ENCODE measurements at regions not wholly inside any gene's neighbourhood (a gene's known extent, or its start where the extent isn't known, plus 50 kb on each side); places are given as distances from the start of the nearest gene placed in this dataset.

DNA sequence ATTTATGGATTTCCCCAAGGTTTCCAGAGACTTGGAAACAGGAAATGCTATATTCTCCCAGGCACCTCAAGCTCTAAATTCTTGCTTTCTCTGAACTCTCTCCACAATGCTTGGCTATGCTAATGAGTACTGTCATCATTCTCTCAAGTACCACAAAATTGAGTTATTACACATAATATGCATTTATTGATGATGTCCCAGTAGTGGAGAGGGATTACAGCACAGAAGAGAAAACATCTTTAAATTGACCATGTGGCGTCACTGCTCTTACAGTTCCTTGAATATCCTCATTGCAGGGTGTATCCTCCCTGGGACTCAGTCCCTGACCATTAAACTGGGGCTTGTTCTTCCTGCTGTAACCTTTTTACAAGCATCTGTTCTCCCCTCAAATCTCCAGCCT is 681.1 kb upstream of the FANCL start:
- no peak for DNase-seq (ENCODE audit: low read depth)
- TF ChIP-seq, protein P1, sequence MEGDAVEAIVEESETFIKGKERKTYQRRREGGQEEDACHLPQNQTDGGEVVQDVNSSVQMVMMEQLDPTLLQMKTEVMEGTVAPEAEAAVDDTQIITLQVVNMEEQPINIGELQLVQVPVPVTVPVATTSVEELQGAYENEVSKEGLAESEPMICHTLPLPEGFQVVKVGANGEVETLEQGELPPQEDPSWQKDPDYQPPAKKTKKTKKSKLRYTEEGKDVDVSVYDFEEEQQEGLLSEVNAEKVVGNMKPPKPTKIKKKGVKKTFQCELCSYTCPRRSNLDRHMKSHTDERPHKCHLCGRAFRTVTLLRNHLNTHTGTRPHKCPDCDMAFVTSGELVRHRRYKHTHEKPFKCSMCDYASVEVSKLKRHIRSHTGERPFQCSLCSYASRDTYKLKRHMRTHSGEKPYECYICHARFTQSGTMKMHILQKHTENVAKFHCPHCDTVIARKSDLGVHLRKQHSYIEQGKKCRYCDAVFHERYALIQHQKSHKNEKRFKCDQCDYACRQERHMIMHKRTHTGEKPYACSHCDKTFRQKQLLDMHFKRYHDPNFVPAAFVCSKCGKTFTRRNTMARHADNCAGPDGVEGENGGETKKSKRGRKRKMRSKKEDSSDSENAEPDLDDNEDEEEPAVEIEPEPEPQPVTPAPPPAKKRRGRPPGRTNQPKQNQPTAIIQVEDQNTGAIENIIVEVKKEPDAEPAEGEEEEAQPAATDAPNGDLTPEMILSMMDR (IDR thresholded peaks at IDR 0.05; ENCODE audit: control insufficient read depth, extremely low read depth, insufficient read depth): no peak
- no peak overlapping the region for H3K4me3 ChIP-seq (ENCODE audit: low read depth, low read length)

DNA sequence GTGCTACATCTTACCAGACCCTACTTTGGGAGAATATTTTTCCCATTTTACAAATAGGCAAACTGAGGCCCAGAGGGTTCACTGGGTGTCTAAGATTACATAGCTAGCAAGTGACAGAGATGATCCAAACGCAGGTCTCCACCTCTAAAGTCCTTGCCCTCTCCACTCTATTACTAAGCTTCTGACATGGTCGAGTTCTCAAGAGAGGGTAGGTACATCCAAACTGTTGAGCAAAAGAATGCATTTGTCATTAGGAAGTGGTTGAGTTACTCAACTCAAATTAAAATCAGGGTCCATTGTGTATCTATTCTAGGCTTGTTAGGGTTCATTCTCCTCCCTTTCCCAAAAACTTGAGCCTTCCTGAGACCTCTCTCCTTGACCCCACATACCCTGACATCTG is 680.6 kb upstream of the FANCL start:
- H3K4me3 ChIP-seq (ENCODE audit: low read depth, low read length): no peak overlapping the region
- TF ChIP-seq, protein P1 (IDR thresholded peaks at IDR 0.05; ENCODE audit: control insufficient read depth, extremely low read depth, insufficient read depth): no peak
- DNase-seq (ENCODE audit: low read depth): no peak

DNA sequence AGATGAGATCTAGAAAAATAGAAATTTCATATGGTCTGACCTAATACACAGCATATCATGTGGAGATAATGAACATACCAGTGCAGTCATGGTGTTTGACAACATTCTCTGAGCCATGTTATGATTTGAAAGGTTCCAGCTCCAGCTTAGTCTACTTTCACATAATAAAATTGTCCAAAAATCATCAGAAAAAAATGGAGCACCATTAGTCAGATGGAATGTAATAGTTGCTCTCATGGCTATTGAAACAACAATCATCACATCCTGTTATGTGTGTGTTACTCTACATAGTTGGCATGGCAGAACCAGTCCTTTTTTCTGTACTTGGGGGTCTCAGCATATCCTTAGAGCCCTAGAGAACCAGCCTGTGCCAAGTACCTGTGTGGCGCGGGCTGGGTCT is 678.9 kb upstream of the FANCL start:
- no peak overlapping the region for H3K4me3 ChIP-seq (ENCODE audit: low read depth, low read length)
- no peak for DNase-seq (ENCODE audit: low read depth)
- TF ChIP-seq, protein P1 (IDR thresholded peaks at IDR 0.05; ENCODE audit: control insufficient read depth, extremely low read depth, insufficient read depth): no peak

DNA sequence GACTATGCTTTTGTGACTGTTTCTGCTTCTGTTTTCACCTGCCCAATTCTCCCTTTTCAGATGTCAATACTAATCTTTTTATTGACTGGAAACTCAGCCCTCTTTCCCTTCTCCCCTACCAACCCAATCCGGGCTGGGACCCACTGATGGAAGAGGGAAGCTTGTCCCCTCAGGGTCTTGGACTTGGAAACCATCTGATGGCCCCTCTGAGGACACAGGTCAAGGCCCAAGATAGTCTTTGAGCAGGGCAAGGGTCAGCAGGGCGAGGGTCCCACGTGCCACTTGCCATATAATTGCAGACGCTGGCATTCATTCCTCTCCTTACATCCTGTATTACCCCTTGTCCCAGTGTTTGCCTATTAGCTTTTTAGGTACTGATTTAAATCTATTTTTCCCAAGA is 678.2 kb upstream of the FANCL start:
- no peak for DNase-seq (ENCODE audit: low read depth)
- TF ChIP-seq, protein P1 (IDR thresholded peaks at IDR 0.05; ENCODE audit: control insufficient read depth, extremely low read depth, insufficient read depth): no peak
- H3K4me3 ChIP-seq (ENCODE audit: low read depth, low read length): no peak overlapping the region

DNA sequence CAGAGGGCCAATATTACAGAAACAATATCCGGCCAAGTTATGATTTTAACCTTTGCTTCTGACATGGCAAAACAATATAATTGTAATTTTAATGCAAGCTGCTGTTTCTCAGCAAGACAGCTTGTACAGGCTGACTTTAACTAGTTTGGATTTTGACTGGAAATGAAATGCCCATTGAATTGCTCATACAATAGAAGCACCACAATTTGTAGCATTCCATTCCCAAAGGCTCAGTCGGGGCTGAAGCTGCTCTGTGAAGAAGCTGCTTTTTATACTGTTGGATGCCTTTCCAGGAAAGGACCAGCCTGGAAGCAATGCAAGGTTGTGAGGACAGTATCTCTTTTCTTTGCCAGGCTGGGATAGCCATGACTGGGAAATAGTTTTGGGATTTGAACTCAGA is 677.0 kb upstream of the FANCL start:
- DNase-seq (ENCODE audit: low read depth): no peak
- H3K4me3 ChIP-seq (ENCODE audit: low read depth, low read length): no peak overlapping the region
- TF ChIP-seq, protein P1 (IDR thresholded peaks at IDR 0.05; ENCODE audit: control insufficient read depth, extremely low read depth, insufficient read depth): no peak

DNA sequence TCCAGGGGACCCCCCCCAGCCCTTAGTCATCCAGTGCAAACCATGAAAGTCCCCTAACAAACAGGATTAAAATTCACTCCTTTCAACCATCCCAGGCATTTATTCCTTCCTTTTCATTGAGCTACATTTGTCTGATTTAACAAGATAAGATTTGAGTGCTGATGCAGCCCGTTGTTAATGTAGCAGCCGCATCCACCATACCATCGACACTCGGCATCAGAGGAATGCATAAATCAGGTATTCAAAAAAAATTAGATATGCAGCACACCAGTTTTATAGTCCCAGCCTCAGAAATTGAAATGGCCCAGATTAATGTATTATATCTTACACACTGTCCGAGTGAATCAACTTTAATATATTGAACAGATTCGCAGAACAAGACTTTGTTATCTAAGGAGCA is 676.5 kb upstream of the FANCL start:
- TF ChIP-seq, protein P1 (IDR thresholded peaks at IDR 0.05; ENCODE audit: control insufficient read depth, extremely low read depth, insufficient read depth): no peak
- no peak overlapping the region for H3K4me3 ChIP-seq (ENCODE audit: low read depth, low read length)
- no peak for DNase-seq (ENCODE audit: low read depth)

DNA sequence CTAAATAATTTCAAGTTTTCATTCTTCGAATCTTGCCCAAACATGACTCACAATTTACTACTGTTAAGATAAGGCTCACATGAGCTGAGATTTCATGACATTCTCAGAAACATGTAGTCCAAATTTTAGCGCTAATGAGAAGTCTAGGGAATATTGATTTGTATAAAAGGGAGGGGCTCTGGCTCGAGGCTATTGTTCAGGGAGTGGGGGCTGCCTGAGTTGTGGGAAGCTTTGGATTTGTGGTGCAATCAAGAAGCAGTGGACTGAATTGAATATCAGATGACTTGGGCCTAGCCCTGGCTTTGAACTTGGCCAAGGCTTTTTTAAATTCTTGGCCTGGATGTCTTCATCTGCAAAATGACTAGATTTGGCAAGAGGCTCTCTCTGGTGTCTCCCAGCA is 674.9 kb upstream of the FANCL start:
- no peak for DNase-seq (ENCODE audit: low read depth)
- TF ChIP-seq, protein P1 (IDR thresholded peaks at IDR 0.05; ENCODE audit: control insufficient read depth, extremely low read depth, insufficient read depth): no peak
- no peak overlapping the region for H3K4me3 ChIP-seq (ENCODE audit: low read depth, low read length)
